Spleen (tissue), 11 donors: ENCODE measurements at regions not wholly inside any gene's neighbourhood (a gene's known extent, or its start where the extent isn't known, plus 50 kb on each side); places are given as distances from the start of the nearest gene placed in this dataset.

Experiments used
- DNase-seq: peaks from one replicate; pipeline ENCODE4 v3.0.0-alpha.2; 2020
- H3K27ac ChIP-seq, 8 donors: fragments of 200-600 bp; sonication (generic) in 7 of 8; 1 replicate in 4 of 8; 2 replicates in 4 of 8; pipeline versions ENCODE4 v1.5.0 to v1.8.0; 2016 to 2021; ENCODE audit warnings: inconsistent platforms in 4 of 8, mild to moderate bottlenecking in 4 of 8, moderate library complexity in 1 of 8
- H3K27me3 ChIP-seq, 7 donors: fragments of 200-600 bp; sonication (generic) in 6 of 7; replicated peaks in 1 of 7; 1 replicate in 4 of 7; 2 replicates in 3 of 7; pipeline versions ENCODE4 v1.5.0 to v1.8.0; 2016 to 2021; ENCODE audit warnings: inconsistent platforms in 3 of 7, mild to moderate bottlenecking in 1 of 7
- H3K36me3 ChIP-seq, 6 donors: fragments of 200-600 bp; sonication (generic) in 5 of 6; 1 replicate in 4 of 6; 2 replicates in 2 of 6; pipeline versions ENCODE4 v1.5.0 to v1.8.0; 2016 to 2021; ENCODE audit warnings: inconsistent platforms in 2 of 6
- H3K4me1 ChIP-seq, 6 donors: fragments of 200-600 bp; sonication (generic) in 5 of 6; 1 replicate in 3 of 6; 2 replicates in 3 of 6; pipeline versions ENCODE4 v1.5.0 to v1.8.0; 2016 to 2021; ENCODE audit warnings: inconsistent platforms in 3 of 6
- H3K4me3 ChIP-seq, 8 donors: fragments of 200-600 bp; sonication (generic) in 7 of 8; 1 replicate in 4 of 8; 2 replicates in 4 of 8; pipeline versions ENCODE4 v1.5.0 to v1.8.0; 2016 to 2021; ENCODE audit warnings: inconsistent platforms in 4 of 8, mild to moderate bottlenecking in 4 of 8, moderate library complexity in 2 of 8
- H3K9me3 ChIP-seq, 8 donors: fragments of 200-600 bp; sonication (generic) in 7 of 8; 1 replicate in 4 of 8; 2 replicates in 4 of 8; pipeline versions ENCODE4 v1.5.0 to v1.8.0; 2016 to 2021; ENCODE audit warnings: inconsistent platforms in 4 of 8
- CTCF ChIP-seq, 11 experiments: fragments of 200-600 bp in 7 of 11; fragments of 450-650 bp in 4 of 11; sonication (generic) in 4 of 11; IDR thresholded peaks in 8 of 11; conservative IDR thresholded peaks in 3 of 11; 1 replicate in 7 of 11; 2 replicates in 4 of 11; pipeline versions ENCODE4 v1.4.0 to v1.8.0; 2016 to 2021; ENCODE audit warnings: antibody characterized with exemption in 11 of 11, inconsistent platforms in 4 of 11, mild to moderate bottlenecking in 1 of 11
- POLR2A ChIP-seq, 3 donors: fragments of 450-650 bp; IDR thresholded peaks; one replicate each; pipeline ENCODE4 v1.5.1; 2017; ENCODE audit warnings: antibody characterized with exemption in 3 of 3, mild to moderate bottlenecking in 1 of 3
- POLR2AphosphoS5 ChIP-seq, 3 donors: sonication (generic); formaldehyde crosslinking; IDR thresholded peaks; one replicate each; pipeline ENCODE4 v1.5.1; 2017; ENCODE audit warnings: antibody characterized with exemption in 3 of 3
- WGBS, 5 donors: extraction: QIAGEN DNeasy Blood & Tissue Kit in 3 of 5; methylation state at CpG; one replicate each; pipeline versions ENCODE4 v1.1.5 to v1.1.7; 2013 to 2018; 5-methylcytosine and 5-hydroxymethylcytosine counted together
- intact Hi-C: fragments of 100-400 bp; cut with DNase I; formaldehyde crosslinking; loops from one replicate; pipeline ENCODE4 v1.15.0; 2023; ENCODE audit warnings: low total_unique reads
- donor health status: healthy with polysubstance abuse.
- donor health status: DM: no; HTN: no; CAD: no; lungs with moderate emphysema.
- donor health status: DM: no; HTN: no; CAD: no.
- donor health status: Bipolar disorder and iron deficiency.
- donor health status: healthy.
- donor health status: DM: no; HTN: no; CAD: no.
- donor health status: DM: yes; HTN: yes; CAD: no.

- intact Hi-C loops, result loop anchor here (10.0 kb wide), 1 partner anchor 685 kb away; no protein-coding TSS in a partner anchor
- H3K4me3 ChIP-seq, result no peak overlapping the region
- TF ChIP-seq POLR2AphosphoS5 (IDR thresholded peaks at IDR 0.05) (no peak), CTCF (IDR thresholded peaks at IDR 0.05 in 8 of 11, conservative IDR thresholded peaks at IDR 0.05 in 3 of 11) (no peak), POLR2A (IDR thresholded peaks at IDR 0.05) (no peak)
- WGBS, 5 donors, result 43 to 51% (median 49%) methylated on average over 4 of the region's 4 CpGs
- no peak overlapping the region for H3K27ac ChIP-seq
- H3K9me3 ChIP-seq, result peaks cover 0 to 14% (median 7%) of the 10 kb centered on the region in 8 donors
- no peaks in the 10 kb centered on the region for H3K27me3 ChIP-seq
- H3K4me1 ChIP-seq, result peaks cover 0 to 16% (median 0%) of the 10 kb centered on the region in 6 donors
- DNase-seq, result no peak
- no peaks in the 10 kb centered on the region for H3K36me3 ChIP-seq
Observed at GRCh38 chr2:42859791-42860190, 67.4 kb upstream of the HAAO start.

GRCh38 chr2:42859006-42859552, 66.7 kb upstream of the HAAO start:
- peaks cover 0 to 16% (median 0%) of the 10 kb centered on the region in 6 donors for H3K4me1 ChIP-seq
- H3K4me3 ChIP-seq, result no peak overlapping the region
- H3K27ac ChIP-seq, result no peak overlapping the region
- H3K27me3 ChIP-seq, result no peaks in the 10 kb centered on the region
- no peak for DNase-seq
- no peaks in the 10 kb centered on the region for H3K36me3 ChIP-seq
- peak; percentile 79 to 96 (median 92) for TF ChIP-seq CTCF (IDR thresholded peaks at IDR 0.05 in 8 of 11, conservative IDR thresholded peaks at IDR 0.05 in 3 of 11)
- TF ChIP-seq POLR2A (IDR thresholded peaks at IDR 0.05), result no peak
- no peak for TF ChIP-seq POLR2AphosphoS5 (IDR thresholded peaks at IDR 0.05)
- WGBS, 5 donors, result 5 to 13% (median 12%) methylated on average over 2 of the region's 2 CpGs
- intact Hi-C loops, result loop anchor here (10.0 kb wide), 1 partner anchor 686 kb away; no protein-coding TSS in a partner anchor
- peaks cover 0 to 14% (median 7%) of the 10 kb centered on the region in 8 donors for H3K9me3 ChIP-seq

- H3K27ac ChIP-seq, result no peak overlapping the region
- WGBS, 5 donors, result 62 to 79% (median 71%) methylated on average over 4 of the region's 4 CpGs
- peaks cover 0 to 16% (median 0%) of the 10 kb centered on the region in 6 donors for H3K4me1 ChIP-seq
- no peak overlapping the region for H3K4me3 ChIP-seq
- TF ChIP-seq POLR2A (IDR thresholded peaks at IDR 0.05), result no peak
- TF ChIP-seq POLR2AphosphoS5 (IDR thresholded peaks at IDR 0.05), result no peak
- TF ChIP-seq CTCF (IDR thresholded peaks at IDR 0.05 in 8 of 11, conservative IDR thresholded peaks at IDR 0.05 in 3 of 11), result no peak
- no peaks in the 10 kb centered on the region for H3K36me3 ChIP-seq
- DNase-seq, result peak; percentile 48
- H3K9me3 ChIP-seq, result peaks cover 0 to 14% (median 7%) of the 10 kb centered on the region in 8 donors
- no peaks in the 10 kb centered on the region for H3K27me3 ChIP-seq
- intact Hi-C loops, result loop anchor here (10.0 kb wide), 1 partner anchor 686 kb away; no protein-coding TSS in a partner anchor
Observed at GRCh38 chr2:42858140-42859005, 66.0 kb upstream of the HAAO start.
